ENCODE measurements at regions not wholly inside any gene's neighbourhood (a gene's known extent, or its start where the extent isn't known, plus 50 kb on each side); places are given as distances from the start of the nearest gene placed in this dataset.

GRCh38 chr22:48142388-48142787, 1379.9 kb downstream of the TBC1D22A start:
- Histone ChIP-seq H3K4me1 (ENCODE audit: insufficient read depth, low read length) (no peaks in the 10 kb centered on the region), H3K9ac (ENCODE audit: insufficient read depth, low read depth, low read length) (no peak overlapping the region), H3K4me3 (replicated peaks in 1 of 3; ENCODE audit: insufficient read depth in 1 of 3, low read depth in 2 of 3, low read length in 3 of 3) (no peak overlapping the region), H3K27ac (ENCODE audit: extremely low read length, insufficient read depth, low read length) (no peak overlapping the region), H4K20me1 (ENCODE audit: insufficient read depth, low read length) (no peaks in the 10 kb centered on the region), H3K79me2 (ENCODE audit: insufficient read depth, low read length) (no peaks in the 10 kb centered on the region), H3K27me3 (ENCODE audit: control insufficient read depth in 1 of 2, insufficient read depth in 2 of 2, low read length in 2 of 2) (peaks cover 4 to 30% of the 10 kb centered on the region in 2 experiments; a peak in 4 of 5 replicates), H3K9me3 (ENCODE audit: low read length) (no peaks in the 10 kb centered on the region), H2AFZ (ENCODE audit: low read length) (no peak overlapping the region), H3K36me3 (replicated peaks in 1 of 2; ENCODE audit: control insufficient read depth in 1 of 2, insufficient read depth in 2 of 2, low read length in 2 of 2) (no peaks in the 10 kb centered on the region), H3K4me2 (ENCODE audit: low read depth, low read length) (no peak overlapping the region)
- ATAC-seq, result no peak
- POLR2A ChIA-PET, result no interaction called here
- BruUV-seq (replicated peaks), result no TSS peak
- no peak for FAIRE-seq
- TF ChIP-seq ZNF367 (CRISPR knock-in tag; IDR thresholded peaks at IDR 0.05; ENCODE audit: borderline replicate concordance), result no peak
- no peak for TF ChIP-seq ZNF772 (CRISPR knock-in tag; IDR thresholded peaks at IDR 0.05)
- TF ChIP-seq TBP (CRISPR knock-in tag; IDR thresholded peaks at IDR 0.05), result no peak
- no peak for TF ChIP-seq ZBTB7B (CRISPR knock-in tag; IDR thresholded peaks at IDR 0.05)
- no peak for TF ChIP-seq ZNF552 (CRISPR knock-in tag; IDR thresholded peaks at IDR 0.05; ENCODE audit: borderline replicate concordance)
- no peak for TF ChIP-seq ZNF180 (CRISPR knock-in tag; IDR thresholded peaks at IDR 0.05; ENCODE audit: borderline replicate concordance, low read depth)
- no peak for TF ChIP-seq BATF2 (CRISPR knock-in tag; IDR thresholded peaks at IDR 0.05)
- no peak for TF ChIP-seq CBFB (CRISPR knock-in tag; IDR thresholded peaks at IDR 0.05)
- TF ChIP-seq SRSF1 (optimal IDR thresholded peaks at IDR 0.05; ENCODE audit: low read depth, low read length), result no peak
- TF ChIP-seq ZFP90 (CRISPR knock-in tag; IDR thresholded peaks at IDR 0.05; ENCODE audit: borderline replicate concordance), result no peak
- no peak for TF ChIP-seq FOSL2 (CRISPR knock-in tag; IDR thresholded peaks at IDR 0.05)
- TF ChIP-seq ZNF335 (CRISPR knock-in tag; IDR thresholded peaks at IDR 0.05), result no peak
- intact Hi-C loops (cut with micrococcal nuclease; ENCODE audit: unreplicated experiment), result no loop called here
- 0% methylated on average over 1 of the region's 7 CpGs for WGBS (ENCODE audit: low lambda C conversion rate)
- CTCF ChIA-PET (ENCODE audit: low intra/inter-chr PET ratio, low total read pairs), result no interaction called here
- in situ Hi-C loops (cut with HindIII; ENCODE audit: extremely low pct_ligation_motif_present, low pct_unique_long_range_greater_than_20kb), result no loop called here
- DNase-seq (ENCODE audit: low spot score), result no peak

Data from HepG2 (cell line).